IPS-18c (cell line): ENCODE measurements at regions not wholly inside any gene's neighbourhood (a gene's known extent, or its start where the extent isn't known, plus 50 kb on each side); places are given as distances from the start of the nearest gene placed in this dataset.
"Not testable (repeated sequence)": the region's sequence is repeated elsewhere in the genome, so short reads cannot be mapped to it uniquely, and the experiment has no call there.

Experiments used
- H3K4me3 ChIP-seq: 2 replicates; pipeline ENCODE4 v1.7.0; 2013; ENCODE audit warnings: low read depth, mild to moderate bottlenecking, low read length, moderate library complexity; ENCODE audit not compliant: insufficient read depth
- H3K9me3 ChIP-seq: one replicate; pipeline ENCODE4 v1.6.1; 2013; ENCODE audit warnings: mild to moderate bottlenecking, low read length, moderate library complexity; ENCODE audit not compliant: control insufficient read depth, insufficient read depth

DNA sequence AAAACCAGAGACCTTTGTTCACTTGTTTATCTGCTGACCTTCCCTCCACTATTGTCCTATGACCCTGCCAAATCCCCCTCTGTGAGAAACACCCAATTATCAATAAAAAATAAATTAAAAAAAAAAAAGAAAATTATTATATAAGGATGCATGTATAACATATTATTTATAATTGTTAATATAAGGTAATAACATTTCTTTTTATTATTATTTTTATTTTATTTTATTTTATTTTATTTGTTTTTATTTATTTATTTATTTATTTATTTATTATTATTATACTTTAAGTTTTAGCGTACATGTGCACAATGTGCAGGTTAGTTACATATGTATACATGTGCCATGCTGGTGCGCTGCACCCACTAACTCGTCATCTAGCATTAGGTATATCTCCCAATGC, 672.9 kb upstream of the IMPG1 start:
- H3K9me3 ChIP-seq, H3K4me3 ChIP-seq: not testable (repeated sequence)

DNA sequence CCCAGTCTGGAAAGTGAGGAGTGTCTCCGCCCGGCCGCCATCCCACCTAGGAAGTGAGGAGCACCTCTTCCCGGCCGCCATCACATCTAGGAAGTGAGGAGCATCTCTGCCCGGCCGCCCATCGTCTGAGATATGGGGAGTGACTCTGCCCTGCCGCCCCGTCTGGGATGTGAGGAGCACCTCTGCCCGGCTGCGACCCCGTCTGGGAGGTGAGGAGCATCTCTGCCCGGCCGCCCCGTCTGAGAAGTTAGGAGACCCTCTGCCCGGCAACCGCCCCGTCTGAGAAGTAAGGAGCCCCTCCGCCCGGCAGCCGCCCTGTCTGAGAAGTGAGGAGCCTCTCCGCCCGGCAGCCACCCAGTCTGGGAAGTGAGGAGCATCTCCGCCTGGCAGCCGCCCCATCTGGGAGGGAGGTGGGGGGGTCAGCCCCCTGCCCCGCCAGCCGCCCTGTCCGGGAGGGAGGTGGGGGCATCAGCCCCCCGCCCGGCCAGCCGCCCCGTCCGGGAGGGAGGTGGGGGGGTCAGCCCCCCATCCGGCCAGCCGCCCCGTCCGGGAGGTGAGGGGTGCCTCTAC, 671.8 kb upstream of the IMPG1 start:
- not testable (repeated sequence) for H3K9me3 ChIP-seq

GRCh38 chr6:76742919-76743318, 670.5 kb upstream of the IMPG1 start:
- H3K9me3 ChIP-seq: no peaks in the 10 kb centered on the region
- no peak overlapping the region for H3K4me3 ChIP-seq

More for the DNA sequence above, 671.8 kb upstream of the IMPG1 start:
- not testable (repeated sequence) for H3K4me3 ChIP-seq

- no peaks in the 10 kb centered on the region for H3K9me3 ChIP-seq
- no peak overlapping the region for H3K4me3 ChIP-seq
These were observed 647.0 kb upstream of the IMPG1 start for GRCh38 chr6:76719449-76719848.

DNA sequence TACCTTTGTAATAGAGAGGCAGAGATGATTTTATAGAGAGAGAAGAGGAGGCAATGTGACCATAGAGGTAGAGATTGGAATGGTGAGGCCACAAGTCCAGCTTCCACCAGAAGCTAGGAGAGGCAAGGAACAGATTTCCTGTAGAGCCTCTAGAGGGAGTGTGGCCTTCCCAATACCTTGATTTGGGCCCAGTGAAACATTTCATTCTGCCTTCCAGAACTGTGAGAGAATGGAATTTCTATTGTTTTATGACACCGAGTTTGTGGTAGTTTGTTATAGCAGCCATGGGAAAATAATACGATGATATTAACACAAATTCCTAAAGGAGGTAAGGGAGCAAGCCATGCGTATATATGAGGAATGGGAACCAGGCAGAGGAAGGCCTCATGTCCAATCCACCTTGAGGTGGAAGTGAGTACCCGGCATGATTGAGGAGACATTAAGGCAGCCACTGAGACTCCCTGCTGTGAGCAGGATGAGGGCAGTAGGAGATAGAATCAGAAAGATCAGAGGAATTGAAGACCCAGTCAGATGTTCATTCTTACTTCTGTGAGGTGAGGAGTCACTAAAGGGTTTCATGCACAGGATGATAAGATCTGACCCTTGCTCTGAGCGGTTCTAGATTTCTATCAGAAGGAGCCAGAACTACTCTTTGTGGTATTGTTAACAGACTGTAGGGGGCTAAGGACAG, 636.3 kb upstream of the IMPG1 start:
- no peak overlapping the region for H3K4me3 ChIP-seq
- no peaks in the 10 kb centered on the region for H3K9me3 ChIP-seq

GRCh38 chr6:76707630-76708029, 635.2 kb upstream of the IMPG1 start:
- H3K4me3 ChIP-seq: no peak overlapping the region
- H3K9me3 ChIP-seq: no peaks in the 10 kb centered on the region

GRCh38 chr6:76706631-76707030, 634.2 kb upstream of the IMPG1 start:
- H3K4me3 ChIP-seq: no peak overlapping the region
- H3K9me3 ChIP-seq: no peaks in the 10 kb centered on the region

GRCh38 chr6:76706086-76706485, 633.6 kb upstream of the IMPG1 start:
- Histone ChIP-seq H3K9me3 (no peaks in the 10 kb centered on the region), H3K4me3 (no peak overlapping the region)

- H3K4me3 ChIP-seq: no peak overlapping the region
- H3K9me3 ChIP-seq: no peaks in the 10 kb centered on the region
These were observed 631.3 kb upstream of the IMPG1 start for GRCh38 chr6:76703786-76704185.

DNA sequence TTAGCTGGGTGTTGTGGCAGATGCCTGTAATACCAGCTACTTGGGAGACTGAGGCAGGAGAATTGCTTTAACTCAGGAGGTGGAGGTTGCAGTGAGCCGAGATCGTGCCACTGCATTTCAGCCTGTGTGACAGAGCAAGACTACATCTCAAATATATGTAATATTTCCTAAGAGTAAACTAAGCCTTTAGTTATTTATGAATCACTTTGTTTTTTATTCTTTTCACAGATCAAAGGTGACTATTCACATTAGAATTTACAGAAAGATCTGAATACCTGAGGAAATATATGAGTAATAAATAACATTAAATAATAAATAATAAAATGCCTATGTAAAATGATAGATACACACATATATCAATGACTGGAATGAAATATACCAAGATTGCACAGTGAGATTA, 630.8 kb upstream of the IMPG1 start:
- no peak overlapping the region for H3K4me3 ChIP-seq

DNA sequence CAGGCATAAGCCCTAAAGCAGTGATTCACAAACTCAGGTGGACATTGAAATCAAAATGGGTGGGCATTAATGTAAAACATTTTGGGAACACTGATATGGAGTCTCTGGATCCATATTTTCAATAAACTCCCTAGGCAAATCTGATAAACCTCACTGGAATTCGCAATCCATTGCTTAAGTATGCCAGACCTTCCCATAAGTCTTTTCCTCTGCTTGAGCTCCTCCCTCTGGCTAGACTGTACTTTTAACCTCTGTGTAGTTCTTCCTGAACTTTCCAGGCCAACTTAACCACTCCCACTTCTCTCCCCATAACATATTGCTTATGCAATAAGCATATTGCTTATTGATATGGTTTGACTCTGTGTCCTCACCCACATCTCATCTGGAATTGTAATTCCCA, 629.7 kb upstream of the IMPG1 start:
- Histone ChIP-seq H3K4me3 (no peak overlapping the region), H3K9me3 (no peaks in the 10 kb centered on the region)

More for the DNA sequence above, 630.8 kb upstream of the IMPG1 start:
- no peaks in the 10 kb centered on the region for H3K9me3 ChIP-seq

GRCh38 chr6:76701610-76702009, 629.1 kb upstream of the IMPG1 start:
- no peak overlapping the region for H3K4me3 ChIP-seq
- H3K9me3 ChIP-seq: no peaks in the 10 kb centered on the region

GRCh38 chr6:76697585-76697984, 625.1 kb upstream of the IMPG1 start:
- Histone ChIP-seq H3K4me3 (no peak overlapping the region), H3K9me3 (no peaks in the 10 kb centered on the region)

- H3K9me3 ChIP-seq: no peaks in the 10 kb centered on the region
- H3K4me3 ChIP-seq: no peak overlapping the region
These were observed 622.3 kb upstream of the IMPG1 start for GRCh38 chr6:76694795-76695194.

DNA sequence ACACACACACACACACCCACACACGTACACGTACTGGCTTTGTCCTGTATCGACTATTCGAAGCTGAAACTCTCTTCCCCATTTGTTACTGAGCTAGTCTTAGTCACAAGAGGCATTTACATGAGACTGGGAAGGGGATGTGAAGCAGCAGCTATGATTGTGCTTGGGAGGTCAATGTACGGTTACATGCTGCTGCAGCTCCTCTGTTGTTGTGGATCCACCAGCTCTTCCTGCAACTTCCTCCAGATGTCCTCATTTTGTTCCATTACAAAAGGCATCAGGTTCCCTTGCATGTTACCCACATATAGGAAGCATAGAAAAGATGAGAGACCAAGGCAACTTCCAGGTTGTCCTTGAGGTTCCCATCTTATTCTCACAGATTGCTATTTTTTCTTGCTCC, 612.4 kb upstream of the IMPG1 start:
- H3K4me3 ChIP-seq: no peak overlapping the region
- no peaks in the 10 kb centered on the region for H3K9me3 ChIP-seq

DNA sequence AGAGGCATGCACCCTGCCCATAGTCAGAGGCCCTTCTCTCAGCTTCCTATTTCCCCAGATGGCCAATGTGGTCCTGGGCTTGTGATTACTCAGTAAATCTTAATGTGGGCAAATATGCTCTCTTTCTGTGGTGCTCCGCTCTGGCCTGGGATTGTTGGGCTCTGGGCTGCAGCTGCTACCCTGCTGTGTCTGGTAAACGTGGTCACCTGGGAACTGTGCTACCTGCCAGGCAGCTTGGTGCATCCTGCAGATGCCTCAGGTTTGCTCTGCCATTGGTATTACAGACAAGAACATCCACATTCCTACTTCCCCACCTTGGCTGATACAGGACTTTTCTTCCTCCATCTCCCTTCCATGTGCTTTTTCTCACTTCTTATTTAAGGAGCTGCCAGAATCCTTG, 611.5 kb upstream of the IMPG1 start:
- H3K4me3 ChIP-seq: no peak overlapping the region
- H3K9me3 ChIP-seq: no peaks in the 10 kb centered on the region

DNA sequence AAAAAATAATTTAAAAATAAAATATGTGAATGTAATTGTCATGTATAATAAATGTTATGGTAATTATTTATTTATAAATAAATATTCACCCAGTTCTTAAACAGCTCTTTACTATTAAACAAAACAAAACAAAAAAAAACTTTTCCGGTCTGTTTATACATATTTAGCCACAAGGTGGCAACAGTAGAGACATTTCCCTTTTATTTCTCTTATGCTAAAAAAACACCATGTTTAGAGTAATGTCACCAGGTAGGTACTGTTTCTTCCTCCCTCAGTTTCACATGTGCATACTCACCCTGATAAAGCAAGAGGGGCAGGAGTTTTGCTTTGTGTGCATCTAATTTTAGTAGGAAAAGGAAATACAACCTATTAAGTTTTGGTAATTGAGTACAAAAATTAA, 610.4 kb upstream of the IMPG1 start:
- Histone ChIP-seq H3K9me3 (no peaks in the 10 kb centered on the region), H3K4me3 (no peak overlapping the region)

DNA sequence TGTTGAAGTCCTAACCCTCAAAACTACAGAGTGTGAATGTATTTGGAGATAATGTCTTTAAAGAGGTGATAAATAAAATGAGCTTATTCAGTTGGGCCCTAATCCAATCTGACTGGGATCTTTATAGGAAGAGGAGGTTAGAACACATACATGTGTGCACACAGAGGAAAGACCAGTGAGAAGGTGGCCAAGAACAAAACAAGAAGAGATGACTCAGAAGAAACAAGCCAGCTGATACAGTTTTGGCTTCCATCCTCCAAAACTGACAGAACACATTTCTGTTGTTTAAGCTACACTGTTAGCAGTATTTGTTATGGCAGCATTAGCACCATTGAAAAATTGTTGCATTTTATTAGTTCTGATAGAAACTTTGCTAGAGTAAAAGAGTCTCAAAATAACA, 609.3 kb upstream of the IMPG1 start:
- no peaks in the 10 kb centered on the region for H3K9me3 ChIP-seq
- H3K4me3 ChIP-seq: no peak overlapping the region

- H3K9me3 ChIP-seq: no peaks in the 10 kb centered on the region
- no peak overlapping the region for H3K4me3 ChIP-seq
These were observed 604.6 kb upstream of the IMPG1 start for GRCh38 chr6:76677017-76677416.
